ENCODE measurements at regions not wholly inside any gene's neighbourhood (a gene's known extent, or its start where the extent isn't known, plus 50 kb on each side); places are given as distances from the start of the nearest gene placed in this dataset.

GRCh38 chr5:116664988-116665387, 90.4 kb upstream of the SEMA6A start:
- TF ChIP-seq CTCF (IDR thresholded peaks at IDR 0.05) (no peak), POLR2A (IDR thresholded peaks at IDR 0.05) (no peak), POLR2AphosphoS5 (IDR thresholded peaks at IDR 0.05; ENCODE audit: insufficient read depth in 1 of 2, low read depth in 1 of 2) (no peak)

Data from vagina (tissue), 2 donors.